CD14-positive monocyte (primary cell): ENCODE measurements at regions not wholly inside any gene's neighbourhood (a gene's known extent, or its start where the extent isn't known, plus 50 kb on each side); places are given as distances from the start of the nearest gene placed in this dataset.

Source experiments
- DNase-seq, 3 donors: peaks; one replicate each; pipeline ENCODE4 v3.0.0-alpha.2; 2011 to 2022
- H2AFZ ChIP-seq: 2 replicates; pipeline ENCODE4 v1.6.0; 2012; ENCODE audit warnings: mild to moderate bottlenecking, low read depth, low read length, inconsistent platforms; ENCODE audit not compliant: insufficient read depth, poor library complexity, severe bottlenecking
- H3K27ac ChIP-seq, 2 donors: 1 replicate in 1 of 2; 2 replicates in 1 of 2; pipeline ENCODE4 v1.5.1; 2012 to 2013; ENCODE audit warnings: low read length in 2 of 2, control low read depth in 1 of 2, inconsistent platforms in 1 of 2, low read depth in 1 of 2, mild to moderate bottlenecking in 1 of 2
- H3K27me3 ChIP-seq, 2 donors: one replicate each; pipeline versions ENCODE4 v1.6.0 to v1.6.1; 2011 to 2013; ENCODE audit warnings: low read length in 2 of 2; ENCODE audit not compliant: control insufficient read depth in 2 of 2, insufficient read depth in 2 of 2
- H3K36me3 ChIP-seq, 2 donors: replicated peaks in 1 of 2; 1 replicate in 1 of 2; 2 replicates in 1 of 2; pipeline versions ENCODE4 v1.5.1 to v1.6.1; 2012 to 2013; ENCODE audit warnings: low read length in 2 of 2, control low read depth in 1 of 2, inconsistent platforms in 1 of 2, mild to moderate bottlenecking in 1 of 2; ENCODE audit not compliant: insufficient read depth in 2 of 2, control insufficient read depth in 1 of 2
- H3K4me1 ChIP-seq, 2 donors: 1 replicate in 1 of 2; 2 replicates in 1 of 2; pipeline versions ENCODE4 v1.5.1 to v1.6.1; 2012 to 2013; ENCODE audit warnings: low read length in 2 of 2, control low read depth in 1 of 2, inconsistent platforms in 1 of 2, mild to moderate bottlenecking in 1 of 2, moderate library complexity in 1 of 2; ENCODE audit not compliant: insufficient read depth in 2 of 2, control insufficient read depth in 1 of 2
- H3K4me2 ChIP-seq: replicated peaks from 2 replicates; pipeline ENCODE3; 2012; ENCODE audit warnings: low read length, moderate library complexity, mild to moderate bottlenecking; ENCODE audit not compliant: poor library complexity, severe bottlenecking; ENCODE audit errors: extremely low read depth
- H3K4me3 ChIP-seq, 3 experiments: fragments of 200-600 bp in 1 of 3; sonication (generic) in 1 of 3; replicated peaks in 1 of 3; 1 replicate in 2 of 3; 2 replicates in 1 of 3; pipeline ENCODE4 v1.5.1; 2011 to 2013; ENCODE audit warnings: low read length in 3 of 3, mild to moderate bottlenecking in 3 of 3, control low read depth in 2 of 3, low read depth in 2 of 3, inconsistent platforms in 1 of 3, moderate library complexity in 1 of 3
- H3K79me2 ChIP-seq: 2 replicates; pipeline ENCODE4 v1.6.0; 2012; ENCODE audit warnings: mild to moderate bottlenecking, control low read depth, inconsistent platforms, low read length, moderate library complexity; ENCODE audit not compliant: insufficient read depth
- H3K9ac ChIP-seq: 2 replicates; pipeline ENCODE4 v1.6.0; 2017; ENCODE audit warnings: low read length, mild to moderate bottlenecking; ENCODE audit not compliant: insufficient read depth, poor library complexity, severe bottlenecking
- H3K9me3 ChIP-seq, 2 donors: replicated peaks in 1 of 2; 1 replicate in 1 of 2; 2 replicates in 1 of 2; pipeline versions ENCODE4 v1.5.1 to v1.6.1; 2012 to 2013; ENCODE audit warnings: low read length in 2 of 2, control low read depth in 1 of 2; ENCODE audit not compliant: control insufficient read depth in 1 of 2, insufficient read depth in 1 of 2
- H4K20me1 ChIP-seq: 2 replicates; pipeline ENCODE4 v1.6.0; 2012; ENCODE audit warnings: mild to moderate bottlenecking, low read length, control low read depth, moderate library complexity; ENCODE audit not compliant: insufficient read depth
- H3K27ac Mint-ChIP-seq, 7 donors: one replicate each; pipeline ENCODE4 v1.8.0; 2020; ENCODE audit warnings: mild to moderate bottlenecking in 7 of 7, mixed read lengths in 7 of 7, moderate library complexity in 6 of 7, inconsistent platforms in 2 of 7
- H3K27me3 Mint-ChIP-seq, 3 donors: one replicate each; pipeline ENCODE4 v1.8.0; 2021 to 2022; ENCODE audit warnings: low read depth in 3 of 3, mild to moderate bottlenecking in 3 of 3, mixed read lengths in 3 of 3, moderate library complexity in 3 of 3, inconsistent platforms in 1 of 3
- H3K36me3 Mint-ChIP-seq, 2 donors: one replicate each; pipeline ENCODE4 v1.8.0; 2020; ENCODE audit warnings: mixed read lengths in 2 of 2, inconsistent platforms in 1 of 2, mild to moderate bottlenecking in 1 of 2
- H3K4me1 Mint-ChIP-seq: one replicate; pipeline ENCODE4 v1.8.0; 2020; ENCODE audit warnings: mild to moderate bottlenecking, mixed read lengths
- H3K4me3 Mint-ChIP-seq, 2 donors: one replicate each; pipeline ENCODE4 v1.8.0; 2020; ENCODE audit warnings: mild to moderate bottlenecking in 2 of 2, mixed read lengths in 2 of 2, moderate library complexity in 1 of 2
- H3K9me3 Mint-ChIP-seq, 7 donors: one replicate each; pipeline ENCODE4 v1.8.0; 2020 to 2022; ENCODE audit warnings: mixed read lengths in 7 of 7, mild to moderate bottlenecking in 6 of 7, moderate library complexity in 6 of 7, inconsistent platforms in 2 of 7
- WGBS: methylation state at CpG from one replicate; pipeline ENCODE4 v1.1.5; 2013; ENCODE audit warnings: missing lambda C conversion rate; ENCODE audit not compliant: insufficient coverage; 5-methylcytosine and 5-hydroxymethylcytosine counted together
- intact Hi-C, 2 donors: fragments of 100-400 bp; cut with micrococcal nuclease; formaldehyde crosslinking; loops; one replicate each; pipeline versions ENCODE4 v1.15.0 to v1.15.1; 2023
- TF ChIP-seq, protein P1 (sequence below): fragments of 200-600 bp; IDR thresholded peaks from one replicate; pipeline ENCODE4 v1.8.0; 2022; ENCODE audit warnings: antibody characterized with exemption, mild to moderate bottlenecking

DNA sequence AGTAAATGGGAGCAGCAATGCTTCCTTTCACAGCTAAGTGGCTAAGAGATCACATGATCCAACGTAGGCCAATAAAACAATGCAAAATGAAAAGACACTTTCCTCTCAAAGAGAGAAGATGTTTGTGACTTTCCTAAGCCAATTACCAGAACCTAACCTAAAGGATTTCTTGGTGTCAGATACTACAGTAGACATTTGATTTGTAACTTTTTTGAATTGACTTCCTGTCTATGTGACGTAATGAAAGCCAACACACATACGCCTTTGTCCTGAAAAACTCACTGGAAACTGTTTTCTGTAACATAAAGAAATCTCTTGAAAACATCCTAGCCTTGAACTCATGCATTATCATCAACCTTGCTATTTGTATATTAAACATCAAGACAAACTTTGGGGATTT is 417.1 kb downstream of the GPAM start:
- H4K20me1 ChIP-seq, result no peaks in the 10 kb centered on the region
- no peak overlapping the region for H3K27ac Mint-ChIP-seq
- no peaks in the 10 kb centered on the region for H3K4me1 Mint-ChIP-seq
- no peaks in the 10 kb centered on the region for H3K9me3 ChIP-seq
- no peak overlapping the region for H3K9ac ChIP-seq
- intact Hi-C loops, result no loop called here
- TF ChIP-seq, protein P1, sequence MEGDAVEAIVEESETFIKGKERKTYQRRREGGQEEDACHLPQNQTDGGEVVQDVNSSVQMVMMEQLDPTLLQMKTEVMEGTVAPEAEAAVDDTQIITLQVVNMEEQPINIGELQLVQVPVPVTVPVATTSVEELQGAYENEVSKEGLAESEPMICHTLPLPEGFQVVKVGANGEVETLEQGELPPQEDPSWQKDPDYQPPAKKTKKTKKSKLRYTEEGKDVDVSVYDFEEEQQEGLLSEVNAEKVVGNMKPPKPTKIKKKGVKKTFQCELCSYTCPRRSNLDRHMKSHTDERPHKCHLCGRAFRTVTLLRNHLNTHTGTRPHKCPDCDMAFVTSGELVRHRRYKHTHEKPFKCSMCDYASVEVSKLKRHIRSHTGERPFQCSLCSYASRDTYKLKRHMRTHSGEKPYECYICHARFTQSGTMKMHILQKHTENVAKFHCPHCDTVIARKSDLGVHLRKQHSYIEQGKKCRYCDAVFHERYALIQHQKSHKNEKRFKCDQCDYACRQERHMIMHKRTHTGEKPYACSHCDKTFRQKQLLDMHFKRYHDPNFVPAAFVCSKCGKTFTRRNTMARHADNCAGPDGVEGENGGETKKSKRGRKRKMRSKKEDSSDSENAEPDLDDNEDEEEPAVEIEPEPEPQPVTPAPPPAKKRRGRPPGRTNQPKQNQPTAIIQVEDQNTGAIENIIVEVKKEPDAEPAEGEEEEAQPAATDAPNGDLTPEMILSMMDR, result no peak
- no peaks in the 10 kb centered on the region for H3K36me3 ChIP-seq
- no peaks in the 10 kb centered on the region for H3K27me3 ChIP-seq
- no peaks in the 10 kb centered on the region for H3K36me3 Mint-ChIP-seq
- H3K4me3 Mint-ChIP-seq, result no peak overlapping the region
- no peak overlapping the region for H3K4me3 ChIP-seq
- no peaks in the 10 kb centered on the region for H3K4me1 ChIP-seq
- no CpG with 5 or more reads among the region's 3 CpGs for WGBS
- peaks cover 0 to 3% (median 0%) of the 10 kb centered on the region in 7 donors for H3K9me3 Mint-ChIP-seq
- no peak for DNase-seq
- no peaks in the 10 kb centered on the region for H3K79me2 ChIP-seq
- H3K4me2 ChIP-seq, result no peak overlapping the region
- H3K27me3 Mint-ChIP-seq, result peaks cover 0 to 5% (median 2%) of the 10 kb centered on the region in 3 donors
- H3K27ac ChIP-seq, result no peak overlapping the region
- no peak overlapping the region for H2AFZ ChIP-seq

DNA sequence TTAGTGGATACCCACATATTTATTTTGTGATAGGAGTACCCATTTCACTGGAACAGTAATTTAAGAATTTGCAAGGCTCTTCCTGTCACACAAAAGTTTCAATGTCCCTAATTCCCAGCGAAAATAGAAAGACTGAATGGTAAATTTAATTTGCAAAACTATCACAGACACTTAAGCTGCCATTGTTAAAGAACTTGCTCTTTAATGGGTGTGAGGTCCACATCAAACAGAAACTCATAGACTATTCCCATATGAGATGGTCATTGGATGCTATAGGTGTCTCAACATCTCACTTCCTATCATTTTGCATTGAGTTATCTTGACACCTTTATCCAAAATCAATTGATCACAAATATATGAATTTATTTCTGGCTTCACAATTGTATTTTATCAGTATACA is 415.9 kb downstream of the GPAM start:
- no peak overlapping the region for H3K27ac ChIP-seq
- H3K9me3 ChIP-seq, result no peaks in the 10 kb centered on the region
- peaks cover 0 to 5% (median 2%) of the 10 kb centered on the region in 3 donors for H3K27me3 Mint-ChIP-seq
- no peak overlapping the region for H3K4me3 Mint-ChIP-seq
- H3K27ac Mint-ChIP-seq, result no peak overlapping the region
- intact Hi-C loops, result no loop called here
- H3K4me3 ChIP-seq, result no peak overlapping the region
- H3K4me1 Mint-ChIP-seq, result no peaks in the 10 kb centered on the region
- H3K9ac ChIP-seq, result no peak overlapping the region
- H3K4me2 ChIP-seq, result no peak overlapping the region
- H3K36me3 Mint-ChIP-seq, result no peaks in the 10 kb centered on the region
- no peaks in the 10 kb centered on the region for H3K79me2 ChIP-seq
- H2AFZ ChIP-seq, result no peak overlapping the region
- TF ChIP-seq, protein P1, result no peak
- no peak for DNase-seq
- peaks cover 0 to 1% (median 0%) of the 10 kb centered on the region in 7 donors for H3K9me3 Mint-ChIP-seq
- WGBS, result no CpG with 5 or more reads among the region's 1 CpG
- no peaks in the 10 kb centered on the region for H4K20me1 ChIP-seq
- no peaks in the 10 kb centered on the region for H3K4me1 ChIP-seq
- no peaks in the 10 kb centered on the region for H3K27me3 ChIP-seq
- no peaks in the 10 kb centered on the region for H3K36me3 ChIP-seq
